Heart left ventricle (tissue), 16 donors: ENCODE measurements at regions not wholly inside any gene's neighbourhood (a gene's known extent, or its start where the extent isn't known, plus 50 kb on each side); places are given as distances from the start of the nearest gene placed in this dataset.

Experiments used
- ATAC-seq, 4 donors: fragments of 200-7000 bp; cut with Tn5 transposase; one replicate each; pipeline ENCODE4 v1.9.1; 2020 to 2022; ENCODE audit warnings: moderate library complexity in 4 of 4, mild to moderate bottlenecking in 3 of 4, moderate number of reproducible peaks in 1 of 4
- DNase-seq, 5 donors: peaks; one replicate each; pipeline ENCODE4 v3.0.0-alpha.2; 2020
- H3K27ac ChIP-seq, 12 donors: fragments of 200-600 bp; sonication (generic) in 4 of 12; one replicate each; pipeline versions ENCODE4 v1.5.0 to v1.8.0; 2016 to 2022; ENCODE audit warnings: mild to moderate bottlenecking in 2 of 12
- H3K27me3 ChIP-seq, 9 donors: fragments of 200-600 bp; sonication (generic) in 2 of 9; one replicate each; pipeline versions ENCODE4 v1.5.1 to v1.8.0; 2016 to 2022; ENCODE audit warnings: mild to moderate bottlenecking in 3 of 9
- H3K36me3 ChIP-seq, 9 donors: fragments of 200-600 bp; sonication (generic) in 2 of 9; one replicate each; pipeline versions ENCODE4 v1.5.0 to v1.8.0; 2018 to 2022; ENCODE audit warnings: mild to moderate bottlenecking in 2 of 9
- H3K4me1 ChIP-seq, 12 donors: fragments of 200-600 bp; sonication (generic) in 4 of 12; one replicate each; pipeline versions ENCODE4 v1.5.0 to v1.8.0; 2016 to 2022; ENCODE audit warnings: mild to moderate bottlenecking in 3 of 12
- H3K4me3 ChIP-seq, 12 donors: fragments of 200-600 bp; sonication (generic) in 4 of 12; one replicate each; pipeline versions ENCODE4 v1.5.0 to v1.8.0; 2017 to 2022; ENCODE audit warnings: mild to moderate bottlenecking in 9 of 12, moderate library complexity in 4 of 12
- H3K9me3 ChIP-seq, 12 donors: fragments of 200-600 bp; sonication (generic) in 4 of 12; one replicate each; pipeline versions ENCODE4 v1.5.0 to v1.8.0; 2016 to 2022; ENCODE audit warnings: mild to moderate bottlenecking in 1 of 12
- POLR2A ChIP-seq, 2 donors: fragments of 450-650 bp; IDR thresholded peaks; one replicate each; pipeline ENCODE4 v1.6.1; 2017; ENCODE audit warnings: antibody characterized with exemption in 2 of 2, mild to moderate bottlenecking in 2 of 2, moderate library complexity in 2 of 2
- WGBS, 4 donors: extraction: QIAGEN DNeasy Blood & Tissue Kit in 2 of 4; methylation state at CpG; one replicate each; pipeline versions ENCODE4 v1.1.5 to v1.1.7; 2013 to 2018; 5-methylcytosine and 5-hydroxymethylcytosine counted together
- intact Hi-C, 10 donors: fragments of 100-400 bp; cut with DNase I; formaldehyde crosslinking; loops; one replicate each; pipeline versions ENCODE4 v1.11.1 to v1.14.2; 2022
- TF ChIP-seq, protein P1 (sequence below), 12 donors: fragments of 200-600 bp; sonication (generic) in 4 of 12; IDR thresholded peaks; one replicate each; pipeline versions ENCODE4 v1.5.0 to v1.8.0; 2018 to 2022; ENCODE audit warnings: antibody characterized with exemption in 12 of 12, mild to moderate bottlenecking in 5 of 12
- donor health status: ischemic (EF 13 %, LVEDD 7.1; RV severe dilation, severe dysfunction).
- donor health status: healthy with polysubstance abuse.
- donor health status: DM: no; HTN: yes; CAD: no.
- donor health status: DM: no; HTN: no; CAD: no.
- donor health status: ischemic (EF 25% LVEDD 6.9; RV normal size, moderate dysfunction).
- donor health status: ischemic (EF 25% LVEDD 5.7; RV mildly dilated, moderate dysfunction).
- donor health status: healthy.
- donor health status: DM: yes; HTN: yes; CAD: no.
- donor health status: ischemic (EF 35%, LVEDD 5.7; RV mildly dilated, moderate dysfunction).
- donor health status: nonischemic (EF 11% LVEDD 7.7; RV severe dilation, severe dysfunction).
- donor health status: DM: yes; HTN: yes; CAD: no.
- donor health status: PGD.
- donor health status: ischemic (EF 29% LVEDD 5.4; RV normal size, mild dysfunction).
- donor health status: nonischemic (EF 23%, LVEDD 6.1; RV moderate dilation, normal function).

DNA sequence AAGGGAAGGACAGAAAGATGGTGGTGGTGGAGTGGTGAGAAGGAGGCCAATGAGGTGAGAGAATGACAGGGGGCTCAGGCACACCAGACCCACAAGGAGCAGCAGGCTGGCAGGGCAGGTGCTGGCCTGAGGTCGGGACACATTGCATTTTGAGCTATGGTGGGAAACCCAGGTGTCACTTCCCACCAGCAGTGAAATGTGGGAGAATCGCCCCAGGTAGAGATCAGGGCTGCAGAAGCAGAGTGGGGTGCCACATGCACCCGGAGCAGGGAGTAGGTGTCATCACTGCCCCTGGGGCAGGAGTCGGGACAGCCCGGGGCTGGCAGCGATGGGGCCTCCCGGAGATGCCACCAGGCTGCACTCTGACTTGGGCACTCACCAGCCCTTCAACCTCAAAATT lies 315.8 kb downstream of the BCL11B start:
- H3K9me3 ChIP-seq = no peaks in the 10 kb centered on the region
- peaks cover 0 to 14% (median 0%) of the 10 kb centered on the region in 12 donors for H3K4me1 ChIP-seq
- DNase-seq (no peak), ATAC-seq (no peak)
- no peak for TF ChIP-seq POLR2A (IDR thresholded peaks at IDR 0.05)
- TF ChIP-seq, protein P1, sequence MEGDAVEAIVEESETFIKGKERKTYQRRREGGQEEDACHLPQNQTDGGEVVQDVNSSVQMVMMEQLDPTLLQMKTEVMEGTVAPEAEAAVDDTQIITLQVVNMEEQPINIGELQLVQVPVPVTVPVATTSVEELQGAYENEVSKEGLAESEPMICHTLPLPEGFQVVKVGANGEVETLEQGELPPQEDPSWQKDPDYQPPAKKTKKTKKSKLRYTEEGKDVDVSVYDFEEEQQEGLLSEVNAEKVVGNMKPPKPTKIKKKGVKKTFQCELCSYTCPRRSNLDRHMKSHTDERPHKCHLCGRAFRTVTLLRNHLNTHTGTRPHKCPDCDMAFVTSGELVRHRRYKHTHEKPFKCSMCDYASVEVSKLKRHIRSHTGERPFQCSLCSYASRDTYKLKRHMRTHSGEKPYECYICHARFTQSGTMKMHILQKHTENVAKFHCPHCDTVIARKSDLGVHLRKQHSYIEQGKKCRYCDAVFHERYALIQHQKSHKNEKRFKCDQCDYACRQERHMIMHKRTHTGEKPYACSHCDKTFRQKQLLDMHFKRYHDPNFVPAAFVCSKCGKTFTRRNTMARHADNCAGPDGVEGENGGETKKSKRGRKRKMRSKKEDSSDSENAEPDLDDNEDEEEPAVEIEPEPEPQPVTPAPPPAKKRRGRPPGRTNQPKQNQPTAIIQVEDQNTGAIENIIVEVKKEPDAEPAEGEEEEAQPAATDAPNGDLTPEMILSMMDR (IDR thresholded peaks at IDR 0.05) = no peak
- no peaks in the 10 kb centered on the region for H3K36me3 ChIP-seq
- H3K27ac ChIP-seq = no peak overlapping the region
- H3K27me3 ChIP-seq = peaks cover 0 to 9% (median 0%) of the 10 kb centered on the region in 9 donors
- intact Hi-C loops = no loop called here
- WGBS, 4 donors = 72 to 82% (median 81%) methylated on average over 3 to 7 of the region's 7 CpGs
- no peak overlapping the region for H3K4me3 ChIP-seq

DNA sequence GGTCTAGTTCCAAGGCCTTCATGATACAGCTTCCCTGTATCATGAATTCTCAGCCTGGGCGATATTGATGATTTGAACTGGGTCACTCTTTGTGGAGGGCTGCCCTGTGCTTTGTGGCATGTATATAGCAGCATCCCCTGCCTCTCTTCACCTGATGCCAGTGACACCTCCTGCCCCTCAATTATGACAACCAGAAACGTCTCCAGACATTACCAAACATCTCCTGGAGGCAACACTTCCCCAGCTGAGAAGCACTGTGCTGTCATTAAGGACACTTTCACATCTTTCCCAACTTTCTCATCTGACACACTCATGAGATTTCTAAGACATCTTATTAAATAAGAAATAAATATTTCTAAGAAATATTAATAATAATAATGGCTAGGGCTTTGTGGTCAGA lies 315.3 kb downstream of the BCL11B start:
- no peaks in the 10 kb centered on the region for H3K36me3 ChIP-seq
- DNase-seq = no peak
- H3K4me1 ChIP-seq = peaks cover 0 to 14% (median 0%) of the 10 kb centered on the region in 12 donors
- TF ChIP-seq, protein P1 (IDR thresholded peaks at IDR 0.05) = no peak
- TF ChIP-seq POLR2A (IDR thresholded peaks at IDR 0.05) = no peak
- peaks cover 0 to 9% (median 0%) of the 10 kb centered on the region in 9 donors for H3K27me3 ChIP-seq
- WGBS, 4 donors = 58 to 70% (median 61%) methylated on average over 2 of the region's 2 CpGs
- intact Hi-C loops = no loop called here
- no peaks in the 10 kb centered on the region for H3K9me3 ChIP-seq
- H3K4me3 ChIP-seq = no peak overlapping the region
- ATAC-seq = no peak
- no peak overlapping the region for H3K27ac ChIP-seq

DNA sequence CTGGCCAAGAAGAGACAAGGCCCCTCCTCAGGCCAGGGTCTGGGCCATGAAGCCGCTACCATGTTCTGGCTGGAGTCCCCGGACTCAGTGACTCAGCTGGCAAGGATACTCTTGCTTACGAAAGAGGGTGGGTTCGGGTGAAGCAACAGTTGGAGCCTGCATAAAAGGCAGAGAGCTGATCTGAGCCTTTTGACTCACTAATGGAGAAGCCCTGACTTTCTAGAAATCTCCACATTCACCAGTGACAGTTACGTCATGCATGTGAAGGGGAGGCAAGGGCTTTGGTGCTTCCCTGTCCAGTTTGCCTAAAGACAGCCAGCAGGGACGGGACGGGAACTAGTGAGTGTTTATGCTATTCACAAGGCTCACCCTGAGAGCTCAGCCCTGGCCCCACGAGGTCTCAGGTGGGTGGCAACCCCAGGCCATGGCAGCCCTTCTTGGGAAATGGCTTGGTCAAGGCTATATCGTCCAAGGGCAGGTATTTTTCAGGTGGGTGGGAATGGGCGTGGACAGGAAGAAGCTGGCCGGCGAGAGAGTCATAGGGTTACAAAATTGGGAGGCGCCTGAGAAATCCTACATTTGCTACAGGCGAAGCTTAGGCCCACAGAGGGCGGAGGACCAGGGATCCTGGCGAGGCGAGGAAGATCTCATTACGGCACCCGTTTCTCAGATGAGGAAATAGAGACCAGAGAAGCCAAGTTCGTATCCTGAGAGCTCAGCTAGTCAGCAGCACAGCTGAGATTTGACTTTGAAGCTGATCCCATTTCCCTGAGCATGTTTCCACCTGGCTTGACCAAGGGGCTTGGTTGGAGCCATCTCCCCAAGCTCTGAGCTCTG lies 314.6 kb downstream of the BCL11B start:
- Histone ChIP-seq H3K27me3 (peaks cover 0 to 9% (median 0%) of the 10 kb centered on the region in 9 donors), H3K36me3 (no peaks in the 10 kb centered on the region), H3K4me3 (no peak overlapping the region), H3K4me1 (peaks cover 0 to 14% (median 0%) of the 10 kb centered on the region in 12 donors), H3K9me3 (no peaks in the 10 kb centered on the region), H3K27ac (no peak overlapping the region)
- WGBS, 4 donors = 61 to 67% (median 66%) methylated on average over 18 to 20 of the region's 20 CpGs
- intact Hi-C loops = no loop called here
- TF ChIP-seq, protein P1 (IDR thresholded peaks at IDR 0.05) = no peak
- TF ChIP-seq POLR2A (IDR thresholded peaks at IDR 0.05) = no peak
- peak in 4 of 5 donors; percentile 16 to 57 (median 41) for DNase-seq
- peak; percentile 35 to 92 (median 86) for ATAC-seq

GRCh38 chr14:98958048-98958631 lies 313.9 kb downstream of the BCL11B start:
- H3K4me1 ChIP-seq = peaks cover 0 to 10% (median 0%) of the 10 kb centered on the region in 12 donors
- H3K27ac ChIP-seq = no peak overlapping the region
- H3K4me3 ChIP-seq = no peak overlapping the region
- no peak for ATAC-seq
- TF ChIP-seq, protein P1 (IDR thresholded peaks at IDR 0.05) = no peak
- no peak for TF ChIP-seq POLR2A (IDR thresholded peaks at IDR 0.05)
- no peaks in the 10 kb centered on the region for H3K9me3 ChIP-seq
- DNase-seq = no peak
- peaks cover 0 to 9% (median 0%) of the 10 kb centered on the region in 9 donors for H3K27me3 ChIP-seq
- intact Hi-C loops = no loop called here
- 54 to 75% (median 64%) methylated on average over 10 to 13 of the region's 13 CpGs for WGBS, 4 donors
- H3K36me3 ChIP-seq = no peaks in the 10 kb centered on the region
